ENCODE measurements at regions not wholly inside any gene's neighbourhood (a gene's known extent, or its start where the extent isn't known, plus 50 kb on each side); places are given as distances from the start of the nearest gene placed in this dataset.

DNA sequence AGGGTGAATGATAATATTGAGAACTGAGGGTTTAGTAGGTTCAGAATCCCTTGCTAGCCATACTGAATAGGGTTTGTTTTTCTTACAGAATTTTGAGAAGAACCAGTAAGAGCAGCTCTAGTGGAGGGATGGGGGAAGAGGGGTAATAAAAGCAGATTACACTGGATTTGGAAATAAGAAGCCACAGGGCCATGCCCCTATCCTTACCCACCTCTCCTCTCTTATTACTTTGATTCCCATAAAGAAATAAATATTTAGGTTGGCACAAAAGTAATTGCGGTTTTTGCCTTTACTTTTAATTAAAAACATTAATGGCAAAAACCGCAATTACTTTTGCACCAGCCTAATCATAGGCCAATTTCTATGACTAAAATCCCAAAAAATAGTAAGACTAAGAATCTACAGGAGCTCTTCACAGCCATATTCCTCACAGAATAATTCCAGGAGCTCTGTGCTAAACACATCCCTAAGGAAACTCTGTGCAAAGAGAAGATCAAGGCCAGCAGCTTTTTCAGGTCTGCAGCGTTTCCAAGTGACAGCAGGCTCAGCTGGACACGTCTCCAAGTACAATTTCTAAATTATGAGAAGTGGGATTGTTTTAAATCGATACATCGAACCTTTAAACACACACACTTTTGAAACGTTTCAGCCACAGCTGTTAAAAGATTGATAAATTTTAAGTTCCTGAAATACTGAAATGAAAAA is 58.4 kb upstream of the RTN4 start:
- TF ChIP-seq ZNF232 (CRISPR knock-in tag; IDR thresholded peaks at IDR 0.05; ENCODE audit: borderline replicate concordance): no peak
- TF ChIP-seq, protein P1, sequence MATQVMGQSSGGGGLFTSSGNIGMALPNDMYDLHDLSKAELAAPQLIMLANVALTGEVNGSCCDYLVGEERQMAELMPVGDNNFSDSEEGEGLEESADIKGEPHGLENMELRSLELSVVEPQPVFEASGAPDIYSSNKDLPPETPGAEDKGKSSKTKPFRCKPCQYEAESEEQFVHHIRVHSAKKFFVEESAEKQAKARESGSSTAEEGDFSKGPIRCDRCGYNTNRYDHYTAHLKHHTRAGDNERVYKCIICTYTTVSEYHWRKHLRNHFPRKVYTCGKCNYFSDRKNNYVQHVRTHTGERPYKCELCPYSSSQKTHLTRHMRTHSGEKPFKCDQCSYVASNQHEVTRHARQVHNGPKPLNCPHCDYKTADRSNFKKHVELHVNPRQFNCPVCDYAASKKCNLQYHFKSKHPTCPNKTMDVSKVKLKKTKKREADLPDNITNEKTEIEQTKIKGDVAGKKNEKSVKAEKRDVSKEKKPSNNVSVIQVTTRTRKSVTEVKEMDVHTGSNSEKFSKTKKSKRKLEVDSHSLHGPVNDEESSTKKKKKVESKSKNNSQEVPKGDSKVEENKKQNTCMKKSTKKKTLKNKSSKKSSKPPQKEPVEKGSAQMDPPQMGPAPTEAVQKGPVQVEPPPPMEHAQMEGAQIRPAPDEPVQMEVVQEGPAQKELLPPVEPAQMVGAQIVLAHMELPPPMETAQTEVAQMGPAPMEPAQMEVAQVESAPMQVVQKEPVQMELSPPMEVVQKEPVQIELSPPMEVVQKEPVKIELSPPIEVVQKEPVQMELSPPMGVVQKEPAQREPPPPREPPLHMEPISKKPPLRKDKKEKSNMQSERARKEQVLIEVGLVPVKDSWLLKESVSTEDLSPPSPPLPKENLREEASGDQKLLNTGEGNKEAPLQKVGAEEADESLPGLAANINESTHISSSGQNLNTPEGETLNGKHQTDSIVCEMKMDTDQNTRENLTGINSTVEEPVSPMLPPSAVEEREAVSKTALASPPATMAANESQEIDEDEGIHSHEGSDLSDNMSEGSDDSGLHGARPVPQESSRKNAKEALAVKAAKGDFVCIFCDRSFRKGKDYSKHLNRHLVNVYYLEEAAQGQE (IDR thresholded peaks at IDR 0.05; ENCODE audit: borderline replicate concordance in 1 of 2, low read depth in 1 of 2, low read length in 2 of 2): no peak
- TF ChIP-seq, protein P2, sequence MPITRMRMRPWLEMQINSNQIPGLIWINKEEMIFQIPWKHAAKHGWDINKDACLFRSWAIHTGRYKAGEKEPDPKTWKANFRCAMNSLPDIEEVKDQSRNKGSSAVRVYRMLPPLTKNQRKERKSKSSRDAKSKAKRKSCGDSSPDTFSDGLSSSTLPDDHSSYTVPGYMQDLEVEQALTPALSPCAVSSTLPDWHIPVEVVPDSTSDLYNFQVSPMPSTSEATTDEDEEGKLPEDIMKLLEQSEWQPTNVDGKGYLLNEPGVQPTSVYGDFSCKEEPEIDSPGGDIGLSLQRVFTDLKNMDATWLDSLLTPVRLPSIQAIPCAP (CRISPR knock-in tag; IDR thresholded peaks at IDR 0.05; ENCODE audit: low read depth): no peak

Data from HepG2 (cell line).